Keratinocyte (primary cell): ENCODE measurements at regions not wholly inside any gene's neighbourhood (a gene's known extent, or its start where the extent isn't known, plus 50 kb on each side); places are given as distances from the start of the nearest gene placed in this dataset.

ENCODE experiments used
- DNase-seq: peaks from one replicate; pipeline ENCODE4 v3.0.0-alpha.2; 2011; ENCODE audit warnings: low read depth, missing footprints, low spot score
- FAIRE-seq: peaks from 2 replicates; lab custom pipeline; 2011; peaks lifted over from hg19 to GRCh38; lab: Jason Lieb, UNC
- H2AFZ ChIP-seq: 2 replicates; pipeline ENCODE4 v1.6.0; 2012; ENCODE audit warnings: low read length, control low read depth, inconsistent platforms; ENCODE audit not compliant: control insufficient read depth
- H3K27ac ChIP-seq: 2 replicates; pipeline ENCODE4 v1.5.1; 2011; ENCODE audit warnings: low read length; ENCODE audit not compliant: control insufficient read depth, insufficient read depth
- H3K27me3 ChIP-seq: 3 replicates; pipeline ENCODE4 v1.6.0; 2011; ENCODE audit warnings: low read length; ENCODE audit not compliant: control insufficient read depth, insufficient read depth; ENCODE audit errors: extremely low read depth
- H3K36me3 ChIP-seq, 2 experiments: 2 replicates in 1 of 2; 3 replicates in 1 of 2; pipeline ENCODE4 v1.5.1; 2011; ENCODE audit warnings: low read length in 2 of 2, mild to moderate bottlenecking in 1 of 2; ENCODE audit not compliant: control insufficient read depth in 2 of 2, insufficient read depth in 2 of 2; ENCODE audit errors: extremely low read depth in 1 of 2
- H3K4me1 ChIP-seq: 3 replicates; pipeline ENCODE4 v1.5.1; 2011; ENCODE audit warnings: low read length; ENCODE audit not compliant: control insufficient read depth, insufficient read depth; ENCODE audit errors: extremely low read depth
- H3K4me2 ChIP-seq: 3 replicates; pipeline ENCODE4 v1.6.0; 2011; ENCODE audit warnings: low read depth, low read length; ENCODE audit not compliant: control insufficient read depth, insufficient read depth; ENCODE audit errors: extremely low read depth
- H3K4me3 ChIP-seq, 3 experiments: fragments of 200-600 bp in 1 of 3; sonication (generic) in 1 of 3; 2 replicates in 2 of 3; 3 replicates in 1 of 3; pipeline ENCODE4 v1.5.1; 2011 to 2016; ENCODE audit warnings: low read length in 3 of 3, mild to moderate bottlenecking in 3 of 3, control low read depth in 2 of 3, inconsistent platforms in 1 of 3, low read depth in 1 of 3, mixed read lengths in 1 of 3, mixed run types in 1 of 3, moderate library complexity in 1 of 3; ENCODE audit not compliant: control insufficient read depth in 2 of 3, insufficient read depth in 2 of 3; ENCODE audit errors: extremely low read depth in 1 of 3
- H3K79me2 ChIP-seq: 2 replicates; pipeline ENCODE4 v1.6.0; 2012; ENCODE audit warnings: low read length; ENCODE audit not compliant: control insufficient read depth, insufficient read depth
- H3K9ac ChIP-seq: 3 replicates; pipeline ENCODE4 v1.6.0; 2011; ENCODE audit warnings: low read length; ENCODE audit not compliant: control insufficient read depth, insufficient read depth; ENCODE audit errors: extremely low read depth
- H3K9me1 ChIP-seq: 3 replicates; pipeline ENCODE4 v1.6.0; 2011; ENCODE audit warnings: low read length; ENCODE audit not compliant: control insufficient read depth, insufficient read depth; ENCODE audit errors: extremely low read depth
- H3K9me3 ChIP-seq: 2 replicates; pipeline ENCODE4 v1.5.1; 2012; ENCODE audit warnings: low read depth, low read length; ENCODE audit not compliant: control insufficient read depth
- H4K20me1 ChIP-seq: 3 replicates; pipeline ENCODE4 v1.6.0; 2011; ENCODE audit warnings: low read length; ENCODE audit not compliant: control insufficient read depth, insufficient read depth; ENCODE audit errors: extremely low read depth
- EZH2 ChIP-seq: IDR thresholded peaks from one replicate; pipeline ENCODE4 v1.6.1; 2012; ENCODE audit warnings: inconsistent platforms, mild to moderate bottlenecking, low read length, moderate library complexity
- dilution Hi-C: fragments of 300-500 bp; cut with MboI; formaldehyde crosslinking; loops from one replicate; pipeline ENCODE4 v1.7.0; 2020; ENCODE audit warnings: low sequenced_read_pairs; ENCODE audit not compliant: extremely low pct_ligation_motif_present
- TF ChIP-seq, protein P1 (sequence below), 3 experiments: IDR thresholded peaks in 1 of 3; conservative IDR thresholded peaks in 1 of 3; optimal IDR thresholded peaks in 1 of 3; 2 replicates in 2 of 3; 3 replicates in 1 of 3; pipeline versions ENCODE3 to v1.5.1; 2011; ENCODE audit warnings: low read length in 3 of 3, mild to moderate bottlenecking in 3 of 3, moderate library complexity in 2 of 3, control low read depth in 1 of 3, inconsistent platforms in 1 of 3; ENCODE audit not compliant: insufficient read depth in 2 of 3; ENCODE audit errors: extremely low read depth in 1 of 3

GRCh38 chr4:18914182-18914581 is 892.6 kb upstream of the LCORL start:
- Histone ChIP-seq H3K27me3 (no peaks in the 10 kb centered on the region), H3K27ac (no peak overlapping the region), H3K36me3 (no peaks in the 10 kb centered on the region), H3K4me3 (peak overlapping the region in 1 of 3 experiments; percentile 13), H3K9me3 (peaks cover 6% of the 10 kb centered on the region), H3K4me1 (peaks cover 10% of the 10 kb centered on the region), H3K9ac (no peak overlapping the region), H4K20me1 (no peaks in the 10 kb centered on the region), H3K9me1 (no peaks in the 10 kb centered on the region), H3K79me2 (no peaks in the 10 kb centered on the region), H2AFZ (peak overlapping the region; percentile 65), H3K4me2 (peak overlapping the region; percentile 18)
- dilution Hi-C loops: no loop called here
- TF ChIP-seq EZH2: no peak
- TF ChIP-seq, protein P1, sequence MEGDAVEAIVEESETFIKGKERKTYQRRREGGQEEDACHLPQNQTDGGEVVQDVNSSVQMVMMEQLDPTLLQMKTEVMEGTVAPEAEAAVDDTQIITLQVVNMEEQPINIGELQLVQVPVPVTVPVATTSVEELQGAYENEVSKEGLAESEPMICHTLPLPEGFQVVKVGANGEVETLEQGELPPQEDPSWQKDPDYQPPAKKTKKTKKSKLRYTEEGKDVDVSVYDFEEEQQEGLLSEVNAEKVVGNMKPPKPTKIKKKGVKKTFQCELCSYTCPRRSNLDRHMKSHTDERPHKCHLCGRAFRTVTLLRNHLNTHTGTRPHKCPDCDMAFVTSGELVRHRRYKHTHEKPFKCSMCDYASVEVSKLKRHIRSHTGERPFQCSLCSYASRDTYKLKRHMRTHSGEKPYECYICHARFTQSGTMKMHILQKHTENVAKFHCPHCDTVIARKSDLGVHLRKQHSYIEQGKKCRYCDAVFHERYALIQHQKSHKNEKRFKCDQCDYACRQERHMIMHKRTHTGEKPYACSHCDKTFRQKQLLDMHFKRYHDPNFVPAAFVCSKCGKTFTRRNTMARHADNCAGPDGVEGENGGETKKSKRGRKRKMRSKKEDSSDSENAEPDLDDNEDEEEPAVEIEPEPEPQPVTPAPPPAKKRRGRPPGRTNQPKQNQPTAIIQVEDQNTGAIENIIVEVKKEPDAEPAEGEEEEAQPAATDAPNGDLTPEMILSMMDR (optimal IDR thresholded peaks at IDR 0.05 in 1 of 3, IDR thresholded peaks at IDR 0.05 in 1 of 3, conservative IDR thresholded peaks at IDR 0.05 in 1 of 3; ENCODE audit: extremely low read depth in 1 of 3, insufficient read depth in 2 of 3, low read length in 3 of 3): no peak
- DNase-seq (peak; percentile 23), FAIRE-seq (no peak)

- Histone ChIP-seq H3K27ac (no peak overlapping the region), H3K36me3 (no peaks in the 10 kb centered on the region), H3K27me3 (no peaks in the 10 kb centered on the region), H3K79me2 (no peaks in the 10 kb centered on the region), H3K9ac (no peak overlapping the region), H3K4me1 (no peaks in the 10 kb centered on the region), H3K9me3 (no peaks in the 10 kb centered on the region), H4K20me1 (no peaks in the 10 kb centered on the region), H3K9me1 (no peaks in the 10 kb centered on the region), H3K4me3 (no peak overlapping the region), H2AFZ (no peak overlapping the region), H3K4me2 (no peak overlapping the region)
- no peak for FAIRE-seq
- DNase-seq: no peak
- dilution Hi-C loops: no loop called here
- TF ChIP-seq EZH2: no peak
- TF ChIP-seq, protein P1 (optimal IDR thresholded peaks at IDR 0.05 in 1 of 3, IDR thresholded peaks at IDR 0.05 in 1 of 3, conservative IDR thresholded peaks at IDR 0.05 in 1 of 3; ENCODE audit: extremely low read depth in 1 of 3, insufficient read depth in 2 of 3, low read length in 3 of 3): no peak
Observed at GRCh38 chr4:18894928-18895327, 873.4 kb upstream of the LCORL start.
